Mucosa of stomach (tissue), 1 donor: ENCODE measurements at regions not wholly inside any gene's neighbourhood (a gene's known extent, or its start where the extent isn't known, plus 50 kb on each side); places are given as distances from the start of the nearest gene placed in this dataset.
"Not testable (repeated sequence)": the region's sequence is repeated elsewhere in the genome, so short reads cannot be mapped to it uniquely, and the experiment has no call there.

ENCODE experiments used
- H3K27me3 ChIP-seq: one replicate; pipeline ENCODE4 v1.7.0; 2013; ENCODE audit warnings: mild to moderate bottlenecking, low read length; ENCODE audit not compliant: control insufficient read depth, insufficient read depth
- H3K36me3 ChIP-seq: one replicate; pipeline ENCODE4 v1.7.0; 2013; ENCODE audit warnings: low read length; ENCODE audit not compliant: control insufficient read depth, insufficient read depth
- H3K4me1 ChIP-seq: one replicate; pipeline ENCODE4 v1.7.0; 2013; ENCODE audit warnings: mild to moderate bottlenecking, low read length; ENCODE audit not compliant: control insufficient read depth, insufficient read depth
- H3K4me3 ChIP-seq: one replicate; pipeline ENCODE4 v1.7.0; 2013; ENCODE audit warnings: low read length
- H3K9ac ChIP-seq: one replicate; pipeline ENCODE4 v1.7.0; 2013; ENCODE audit warnings: mild to moderate bottlenecking, low read length, moderate library complexity
- H3K9me3 ChIP-seq: one replicate; pipeline ENCODE4 v1.7.0; 2013; ENCODE audit warnings: mild to moderate bottlenecking, low read length, moderate library complexity; ENCODE audit not compliant: control insufficient read depth
- donor health status: Pancreatic carcinoma.

- no peaks in the 10 kb centered on the region for H3K9me3 ChIP-seq
- H3K36me3 ChIP-seq = no peaks in the 10 kb centered on the region
- H3K27me3 ChIP-seq = peaks cover 74% of the 10 kb centered on the region
- H3K4me1 ChIP-seq = no peaks in the 10 kb centered on the region
- H3K4me3 ChIP-seq = no peak overlapping the region
- no peak overlapping the region for H3K9ac ChIP-seq
Observed at GRCh38 chr6:28791002-28791383, 132.8 kb downstream of the TRIM27 start.

GRCh38 chr6:28794175-28795002 lies 129.4 kb downstream of the TRIM27 start:
- Histone ChIP-seq H3K4me3 (no peak overlapping the region), H3K27me3 (peaks cover 43% of the 10 kb centered on the region), H3K36me3 (no peaks in the 10 kb centered on the region)

DNA sequence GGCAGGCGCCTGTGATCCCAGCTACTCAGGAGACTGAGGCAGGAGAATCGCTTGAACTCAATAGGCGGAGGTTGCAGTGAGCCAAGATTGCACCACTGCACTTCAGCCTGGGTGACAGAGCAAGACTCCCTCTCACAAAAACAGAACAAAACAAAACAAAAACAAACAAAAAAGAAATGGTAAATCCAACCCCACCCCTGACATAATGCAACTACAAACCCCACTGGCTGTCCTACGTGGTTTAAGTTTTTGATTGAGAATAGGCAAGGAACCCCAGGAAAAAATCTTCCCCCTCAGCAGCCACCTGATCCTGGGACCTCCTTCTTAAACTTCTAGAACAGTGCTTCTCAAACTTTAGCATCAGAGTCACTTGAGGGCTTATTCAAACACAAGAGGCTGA lies 123.1 kb downstream of the TRIM27 start:
- H3K27me3 ChIP-seq = peaks cover 21% of the 10 kb centered on the region
- not testable (repeated sequence) for H3K4me1 ChIP-seq, H3K9me3 ChIP-seq, H3K4me3 ChIP-seq, H3K9ac ChIP-seq, H3K36me3 ChIP-seq

More at GRCh38 chr6:28794175-28795002, 129.4 kb downstream of the TRIM27 start:
- Histone ChIP-seq H3K4me1 (no peaks in the 10 kb centered on the region), H3K9ac (no peak overlapping the region), H3K9me3 (no peaks in the 10 kb centered on the region)

- Histone ChIP-seq H3K9ac (no peak overlapping the region), H3K9me3 (no peaks in the 10 kb centered on the region), H3K36me3 (no peaks in the 10 kb centered on the region), H3K27me3 (peaks cover 24% of the 10 kb centered on the region), H3K4me3 (no peak overlapping the region), H3K4me1 (no peaks in the 10 kb centered on the region)
Observed at GRCh38 chr6:28802417-28803336, 121.1 kb downstream of the TRIM27 start.

DNA sequence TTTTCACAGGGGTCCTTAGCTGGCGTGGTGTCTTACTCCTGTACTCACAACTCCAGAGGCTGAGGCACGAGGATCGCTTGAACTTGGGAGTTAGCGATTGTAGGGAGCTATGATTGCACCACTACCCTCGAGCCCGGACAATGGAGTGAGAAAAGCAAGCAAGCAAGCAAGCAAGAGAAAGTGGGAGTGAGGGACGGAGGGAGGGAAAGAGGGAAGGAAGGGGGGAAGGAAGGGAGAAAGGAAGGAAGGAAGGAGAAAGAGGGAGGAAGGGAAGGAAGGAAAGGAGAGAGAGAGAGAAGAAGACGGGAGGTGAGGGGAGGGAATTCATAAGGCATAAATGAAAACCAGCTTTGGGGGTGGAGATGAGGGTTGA lies 120.5 kb downstream of the TRIM27 start:
- Histone ChIP-seq H3K4me3 (no peak overlapping the region), H3K4me1 (no peaks in the 10 kb centered on the region), H3K27me3 (peaks cover 30% of the 10 kb centered on the region), H3K36me3 (no peaks in the 10 kb centered on the region), H3K9me3 (no peaks in the 10 kb centered on the region), H3K9ac (no peak overlapping the region)

DNA sequence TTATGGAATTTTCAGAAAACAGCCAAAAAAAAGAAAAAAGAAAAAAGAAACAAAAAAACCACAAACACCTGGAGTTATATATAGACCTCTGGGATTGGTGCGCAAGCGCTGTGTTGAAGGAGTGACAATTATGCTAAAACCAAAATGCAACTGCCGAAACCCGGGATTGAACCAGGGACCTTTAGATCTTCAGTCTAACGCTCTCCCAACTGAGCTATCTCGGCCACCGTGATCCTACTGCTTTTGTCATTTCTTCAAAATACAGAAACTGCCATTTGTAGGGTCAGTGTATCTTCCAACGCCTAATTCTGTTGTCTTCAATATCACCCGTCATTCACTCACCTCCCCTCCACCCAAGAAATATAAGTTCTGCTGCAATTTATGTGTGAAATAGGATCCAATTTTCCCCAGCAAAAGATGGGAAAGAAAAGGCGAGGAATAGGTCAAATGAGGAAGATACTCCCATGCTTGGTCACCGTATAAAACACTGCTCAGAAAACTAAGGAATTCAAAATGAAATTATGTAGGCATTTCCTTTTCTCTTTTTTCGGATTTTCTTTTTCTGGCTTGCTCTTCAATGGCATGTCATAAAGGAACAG lies 116.0 kb downstream of the TRIM27 start:
- no peaks in the 10 kb centered on the region for H3K4me1 ChIP-seq
- no peaks in the 10 kb centered on the region for H3K36me3 ChIP-seq
- peaks cover 69% of the 10 kb centered on the region for H3K27me3 ChIP-seq
- no peak overlapping the region for H3K4me3 ChIP-seq
- H3K9ac ChIP-seq = no peak overlapping the region
- H3K9me3 ChIP-seq = no peaks in the 10 kb centered on the region

GRCh38 chr6:28808383-28808782 lies 115.4 kb downstream of the TRIM27 start:
- Histone ChIP-seq H3K9me3 (no peaks in the 10 kb centered on the region), H3K4me1 (no peaks in the 10 kb centered on the region), H3K36me3 (no peaks in the 10 kb centered on the region), H3K9ac (no peak overlapping the region), H3K4me3 (no peak overlapping the region), H3K27me3 (peaks cover 69% of the 10 kb centered on the region)

GRCh38 chr6:28809947-28810658 lies 113.7 kb downstream of the TRIM27 start:
- Histone ChIP-seq H3K36me3 (no peaks in the 10 kb centered on the region), H3K9ac (no peak overlapping the region), H3K9me3 (no peaks in the 10 kb centered on the region), H3K27me3 (peaks cover 83% of the 10 kb centered on the region), H3K4me3 (no peak overlapping the region), H3K4me1 (no peaks in the 10 kb centered on the region)

DNA sequence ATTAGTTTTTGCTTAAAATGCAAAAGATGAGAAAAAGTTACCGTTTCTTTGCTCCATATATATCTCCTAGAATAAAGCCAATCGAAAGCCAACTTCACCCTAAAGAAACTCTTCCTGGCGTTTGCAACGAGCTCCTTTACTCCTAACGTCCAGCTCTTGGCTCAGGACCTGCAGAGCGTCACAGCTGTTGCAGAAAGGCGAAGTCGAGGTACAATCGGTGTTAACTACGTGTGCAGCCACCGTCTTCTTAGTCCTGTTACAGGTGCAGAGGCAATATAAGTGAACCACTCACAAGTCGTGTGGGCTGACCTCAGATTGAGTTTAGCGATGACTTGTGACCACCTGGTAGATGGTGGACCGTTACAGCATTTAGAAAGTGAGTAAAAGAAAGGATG lies 113.1 kb downstream of the TRIM27 start:
- no peak overlapping the region for H3K9ac ChIP-seq
- peaks cover 86% of the 10 kb centered on the region for H3K27me3 ChIP-seq
- no peaks in the 10 kb centered on the region for H3K9me3 ChIP-seq
- no peaks in the 10 kb centered on the region for H3K4me1 ChIP-seq
- H3K36me3 ChIP-seq = no peaks in the 10 kb centered on the region
- H3K4me3 ChIP-seq = no peak overlapping the region

- H3K9ac ChIP-seq = no peak overlapping the region
Observed at GRCh38 chr6:28811873-28812272, 111.9 kb downstream of the TRIM27 start.

DNA sequence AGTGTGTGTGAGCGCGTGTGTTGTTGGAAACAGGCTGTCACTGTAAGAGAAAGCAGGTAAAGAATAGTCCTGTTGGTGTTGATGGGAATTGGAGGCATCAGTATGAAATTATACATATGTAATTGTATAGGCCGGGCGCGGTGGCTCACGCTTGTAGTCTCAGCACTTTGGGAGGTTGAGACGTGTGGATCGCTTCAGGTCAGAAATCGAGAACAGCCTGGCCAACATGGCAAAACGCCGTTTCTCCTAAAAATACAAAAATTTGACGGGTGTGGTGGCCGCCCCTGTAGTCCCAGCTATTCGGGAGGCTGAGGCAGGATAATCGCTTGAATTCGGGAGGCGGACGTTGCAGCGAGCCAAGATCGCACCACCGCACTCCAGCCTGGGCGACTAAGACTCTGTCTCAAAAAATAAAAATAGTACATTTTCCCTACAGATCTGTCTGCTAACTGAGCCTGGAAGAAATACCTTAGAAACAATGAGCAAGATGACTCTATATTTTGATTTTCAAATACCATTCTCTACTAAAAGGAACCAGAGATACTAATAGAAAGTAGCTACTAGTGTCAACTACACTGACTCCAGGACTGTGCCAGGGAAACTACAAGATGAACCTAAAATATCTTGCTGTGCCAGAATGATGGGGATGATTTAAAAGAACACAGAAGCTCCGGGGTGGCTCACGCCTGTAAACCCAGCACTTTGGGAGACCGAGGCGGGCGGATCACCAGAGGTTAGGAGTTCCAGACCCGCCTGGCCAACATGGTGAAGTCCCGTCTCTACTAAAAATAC lies 110.8 kb downstream of the TRIM27 start:
- Histone ChIP-seq H3K36me3 (no peaks in the 10 kb centered on the region), H3K27me3 (peaks cover 97% of the 10 kb centered on the region), H3K4me3 (no peak overlapping the region), H3K9me3 (no peaks in the 10 kb centered on the region), H3K9ac (no peak overlapping the region), H3K4me1 (no peaks in the 10 kb centered on the region)

More at GRCh38 chr6:28811873-28812272, 111.9 kb downstream of the TRIM27 start:
- H3K36me3 ChIP-seq = no peaks in the 10 kb centered on the region
- H3K9me3 ChIP-seq = no peaks in the 10 kb centered on the region
- no peak overlapping the region for H3K4me3 ChIP-seq
- H3K27me3 ChIP-seq = peaks cover 91% of the 10 kb centered on the region
- H3K4me1 ChIP-seq = no peaks in the 10 kb centered on the region
